22Rv1 (cell line): ENCODE measurements at regions not wholly inside any gene's neighbourhood (a gene's known extent, or its start where the extent isn't known, plus 50 kb on each side); places are given as distances from the start of the nearest gene placed in this dataset.

Experiments
- H3K27ac ChIP-seq: fragments of 450-650 bp; 2 replicates; pipeline ENCODE4 v1.5.1; 2017
- CTCF ChIP-seq: fragments of 450-650 bp; IDR thresholded peaks from 2 replicates; pipeline ENCODE4 v1.5.1; 2017; ENCODE audit warnings: mild to moderate bottlenecking
- ZFX ChIP-seq: fragments of 450-650 bp; IDR thresholded peaks from 2 replicates; pipeline ENCODE4 v1.6.1; 2017; ENCODE audit warnings: antibody characterized with exemption, borderline replicate concordance

GRCh38 chr7:156445997-156446761, 194.4 kb upstream of the RNF32 start:
- TF ChIP-seq CTCF (no peak), ZFX (no peak)

GRCh38 chr7:156442516-156442915, 198.1 kb upstream of the RNF32 start:
- no peak for TF ChIP-seq ZFX
- no peak for TF ChIP-seq CTCF
- H3K27ac ChIP-seq, result no peak overlapping the region

More at GRCh38 chr7:156445997-156446761, 194.4 kb upstream of the RNF32 start:
- no peak overlapping the region for H3K27ac ChIP-seq

- TF ChIP-seq ZFX, result no peak
- no peak for TF ChIP-seq CTCF
- no peak overlapping the region for H3K27ac ChIP-seq
Measured at GRCh38 chr7:156440456-156440855, 200.1 kb upstream of the RNF32 start.

- TF ChIP-seq ZFX, result no peak
- no peak for TF ChIP-seq CTCF
- no peak overlapping the region for H3K27ac ChIP-seq
Measured at GRCh38 chr7:156438011-156438410, 202.6 kb upstream of the RNF32 start.

GRCh38 chr7:156437021-156437614, 203.5 kb upstream of the RNF32 start:
- no peak for TF ChIP-seq CTCF
- no peak for TF ChIP-seq ZFX
- H3K27ac ChIP-seq, result no peak overlapping the region

GRCh38 chr7:156435486-156436231, 204.9 kb upstream of the RNF32 start:
- H3K27ac ChIP-seq, result no peak overlapping the region
- TF ChIP-seq ZFX (no peak), CTCF (no peak)
